Mesothelial cell of epicardium (in vitro differentiated cells): ENCODE measurements at regions not wholly inside any gene's neighbourhood (a gene's known extent, or its start where the extent isn't known, plus 50 kb on each side); places are given as distances from the start of the nearest gene placed in this dataset.

ENCODE experiments used
- DNase-seq, 2 experiments: peaks; one replicate each; pipeline ENCODE4 v3.0.0; 2021; ENCODE audit warnings: low spot score in 2 of 2; ENCODE audit not compliant: unreplicated experiment in 2 of 2
- H3K27ac Mint-ChIP-seq: 2 replicates; pipeline ENCODE4 v1.8.0; 2021; ENCODE audit warnings: mixed read lengths
- H3K27me3 Mint-ChIP-seq: 2 replicates; pipeline ENCODE4 v1.8.0; 2021; ENCODE audit warnings: low read depth, mixed read lengths
- H3K36me3 Mint-ChIP-seq: 2 replicates; pipeline ENCODE4 v1.8.0; 2021; ENCODE audit warnings: mixed read lengths
- H3K4me1 Mint-ChIP-seq: 2 replicates; pipeline ENCODE4 v1.8.0; 2021; ENCODE audit warnings: mixed read lengths
- H3K4me3 Mint-ChIP-seq: 2 replicates; pipeline ENCODE4 v1.8.0; 2021; ENCODE audit warnings: mild to moderate bottlenecking, moderate library complexity, mixed read lengths
- H3K9me3 Mint-ChIP-seq: 2 replicates; pipeline ENCODE4 v1.8.0; 2021; ENCODE audit warnings: mixed read lengths
- CTCF ChIP-seq: fragments of 200-600 bp; sonication (generic); IDR thresholded peaks from one replicate; pipeline ENCODE4 v1.5.0; 2021; ENCODE audit warnings: antibody characterized with exemption; ENCODE audit not compliant: unreplicated experiment

GRCh38 chr9:78756813-78757510, 460.0 kb downstream of the PSAT1 start:
- H3K36me3 Mint-ChIP-seq, result peaks cover 2% of the 10 kb centered on the region
- TF ChIP-seq CTCF, result no peak
- no peaks in the 10 kb centered on the region for H3K4me1 Mint-ChIP-seq
- no peak overlapping the region for H3K4me3 Mint-ChIP-seq
- H3K9me3 Mint-ChIP-seq, result peaks cover 9% of the 10 kb centered on the region
- H3K27ac Mint-ChIP-seq, result no peak overlapping the region
- no peak for DNase-seq
- H3K27me3 Mint-ChIP-seq, result peaks cover 10% of the 10 kb centered on the region

- Mint-ChIP-seq H3K9me3 (no peaks in the 10 kb centered on the region), H3K4me1 (no peaks in the 10 kb centered on the region), H3K27me3 (no peaks in the 10 kb centered on the region), H3K36me3 (no peaks in the 10 kb centered on the region), H3K27ac (no peak overlapping the region), H3K4me3 (no peak overlapping the region)
- TF ChIP-seq CTCF, result no peak
- DNase-seq, result no peak
These were observed 466.5 kb downstream of the PSAT1 start for GRCh38 chr9:78763424-78763823.

GRCh38 chr9:78765861-78766260, 468.9 kb downstream of the PSAT1 start:
- no peak for DNase-seq
- Mint-ChIP-seq H3K9me3 (no peaks in the 10 kb centered on the region), H3K27me3 (peaks cover 5% of the 10 kb centered on the region), H3K27ac (no peak overlapping the region), H3K36me3 (no peaks in the 10 kb centered on the region), H3K4me1 (no peaks in the 10 kb centered on the region), H3K4me3 (no peak overlapping the region)
- TF ChIP-seq CTCF, result no peak

GRCh38 chr9:78767490-78767889, 470.6 kb downstream of the PSAT1 start:
- peaks cover 5% of the 10 kb centered on the region for H3K27me3 Mint-ChIP-seq
- H3K9me3 Mint-ChIP-seq, result no peaks in the 10 kb centered on the region
- DNase-seq, result no peak
- no peak overlapping the region for H3K27ac Mint-ChIP-seq
- H3K4me3 Mint-ChIP-seq, result no peak overlapping the region
- no peaks in the 10 kb centered on the region for H3K4me1 Mint-ChIP-seq
- no peak for TF ChIP-seq CTCF
- H3K36me3 Mint-ChIP-seq, result no peaks in the 10 kb centered on the region

- no peak overlapping the region for H3K27ac Mint-ChIP-seq
- no peak for TF ChIP-seq CTCF
These were observed 472.8 kb downstream of the PSAT1 start for GRCh38 chr9:78769690-78770089.

GRCh38 chr9:78775211-78775610, 478.3 kb downstream of the PSAT1 start:
- Mint-ChIP-seq H3K36me3 (no peaks in the 10 kb centered on the region), H3K9me3 (no peaks in the 10 kb centered on the region), H3K27ac (no peak overlapping the region), H3K4me1 (peaks cover 14% of the 10 kb centered on the region), H3K4me3 (no peak overlapping the region), H3K27me3 (no peaks in the 10 kb centered on the region)
- TF ChIP-seq CTCF, result no peak
- no peak for DNase-seq

More at GRCh38 chr9:78769690-78770089, 472.8 kb downstream of the PSAT1 start:
- Mint-ChIP-seq H3K27me3 (peaks cover 5% of the 10 kb centered on the region), H3K9me3 (no peaks in the 10 kb centered on the region), H3K4me1 (no peaks in the 10 kb centered on the region), H3K4me3 (no peak overlapping the region), H3K36me3 (no peaks in the 10 kb centered on the region)
- no peak for DNase-seq
